ENCODE measurements at regions not wholly inside any gene's neighbourhood (a gene's known extent, or its start where the extent isn't known, plus 50 kb on each side); places are given as distances from the start of the nearest gene placed in this dataset.

DNA sequence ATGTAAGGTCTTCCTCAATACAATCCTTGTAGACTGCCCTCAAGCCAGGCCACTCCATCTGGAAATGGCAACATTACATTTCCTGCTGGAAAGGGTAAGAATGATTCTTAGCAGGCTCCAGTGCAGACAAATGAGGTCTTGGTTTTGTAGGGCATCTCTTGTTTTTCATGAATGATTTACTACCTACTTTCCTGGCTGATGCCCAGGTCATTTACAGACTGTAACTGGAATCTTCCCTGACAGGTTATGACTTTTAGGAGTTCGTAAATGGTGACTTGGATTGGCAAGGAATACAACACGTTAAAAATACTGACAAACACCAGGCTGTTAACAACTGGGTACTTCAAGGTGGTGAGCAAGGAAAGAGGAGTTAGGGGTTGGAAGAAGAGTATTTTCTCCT, 510.5 kb upstream of the TNC start (continued):
- no peak for TF ChIP-seq HOXA9 (CRISPR knock-in tag; IDR thresholded peaks at IDR 0.05; ENCODE audit: borderline replicate concordance)

DNA sequence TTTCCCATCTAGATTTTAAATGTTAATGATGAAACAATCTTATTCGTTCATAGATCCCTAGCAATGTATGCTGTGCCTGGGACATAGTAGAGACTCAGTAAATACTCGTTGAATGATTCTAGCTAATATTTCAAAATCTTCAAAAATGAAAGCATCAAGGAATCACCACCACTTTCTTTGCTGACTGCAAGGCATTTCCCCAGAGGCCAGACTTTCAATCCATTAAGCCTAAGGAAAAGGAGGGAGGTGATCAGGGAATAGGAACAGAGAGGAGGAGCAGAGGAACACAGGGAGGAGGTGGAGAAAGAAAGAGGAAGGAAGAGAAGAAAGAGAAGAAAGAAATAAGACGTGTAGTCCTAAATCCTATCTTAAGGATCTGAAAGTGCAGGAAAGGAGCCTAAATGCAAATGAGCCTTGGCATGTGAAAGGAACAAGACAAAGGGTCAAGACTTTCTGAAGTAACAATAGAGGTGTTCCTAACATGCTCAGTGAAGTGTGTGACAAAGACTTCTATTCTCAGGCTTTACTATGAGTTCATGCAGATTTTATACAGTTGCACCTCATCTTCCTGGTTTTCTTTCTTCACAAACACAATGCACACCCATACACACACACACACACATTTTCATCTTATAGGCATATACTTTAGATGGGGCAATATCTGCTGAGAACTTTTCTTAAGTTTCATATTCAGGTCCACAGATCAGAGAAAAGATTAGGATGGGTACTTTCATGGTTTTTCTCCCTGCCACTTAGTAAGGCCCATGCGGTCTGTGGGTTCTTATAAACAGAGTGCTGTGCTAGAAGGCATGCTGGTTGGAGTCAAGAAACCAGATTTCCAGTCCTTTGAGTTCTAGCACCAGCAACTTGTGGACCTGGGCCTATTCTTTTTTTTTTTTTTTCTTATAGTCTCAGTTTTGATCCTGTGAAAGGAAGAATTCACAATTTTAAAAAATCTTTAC, 512.2 kb upstream of the TNC start:
- no peaks in the 10 kb centered on the region for H3K9me3 ChIP-seq (ENCODE audit: low read length)
- H3K27me3 ChIP-seq (ENCODE audit: control insufficient read depth in 1 of 2, insufficient read depth in 2 of 2, low read length in 2 of 2): no peaks in the 10 kb centered on the region
- in situ Hi-C loops (cut with HindIII; ENCODE audit: extremely low pct_ligation_motif_present, low pct_unique_long_range_greater_than_20kb) (no loop called here), intact Hi-C loops (cut with micrococcal nuclease; ENCODE audit: unreplicated experiment) (no loop called here)
- 3% methylated on average over 4 of the region's 4 CpGs for WGBS (ENCODE audit: low lambda C conversion rate)
- DNase-seq (ENCODE audit: low spot score) (no peak), ATAC-seq (no peak), FAIRE-seq (no peak)
- POLR2A ChIA-PET: no interaction called here
- H3K9ac ChIP-seq (ENCODE audit: insufficient read depth, low read depth, low read length): no peak overlapping the region
- CTCF ChIA-PET (ENCODE audit: low intra/inter-chr PET ratio, low total read pairs): no interaction called here
- no peaks in the 10 kb centered on the region for H3K79me2 ChIP-seq (ENCODE audit: insufficient read depth, low read length)
- no peak overlapping the region for H3K27ac ChIP-seq (ENCODE audit: extremely low read length, insufficient read depth, low read length)
- no peaks in the 10 kb centered on the region for H3K4me1 ChIP-seq (ENCODE audit: insufficient read depth, low read length)
- no peaks in the 10 kb centered on the region for H4K20me1 ChIP-seq (ENCODE audit: insufficient read depth, low read length)
- H3K36me3 ChIP-seq (replicated peaks in 1 of 2; ENCODE audit: control insufficient read depth in 1 of 2, insufficient read depth in 2 of 2, low read length in 2 of 2): no peaks in the 10 kb centered on the region
- BruUV-seq (replicated peaks): no TSS peak
- no peak overlapping the region for H3K4me3 ChIP-seq (replicated peaks in 1 of 3; ENCODE audit: insufficient read depth in 1 of 3, low read depth in 2 of 3, low read length in 3 of 3)
- no peak overlapping the region for H2AFZ ChIP-seq (ENCODE audit: low read length)
- H3K4me2 ChIP-seq (ENCODE audit: low read depth, low read length): no peak overlapping the region
- TF ChIP-seq NR3C1 (CRISPR knock-in tag; IDR thresholded peaks at IDR 0.05) (no peak), GFI1 (CRISPR knock-in tag; IDR thresholded peaks at IDR 0.05; ENCODE audit: borderline replicate concordance) (no peak), KAT8 (CRISPR knock-in tag; IDR thresholded peaks at IDR 0.05) (no peak), MED1 (CRISPR knock-in tag; IDR thresholded peaks at IDR 0.05) (no peak), HNRNPK (IDR thresholded peaks at IDR 0.05; ENCODE audit: low read depth, low read length, poor library complexity, severe bottlenecking) (no peak), ZKSCAN8 (CRISPR knock-in tag; IDR thresholded peaks at IDR 0.05; ENCODE audit: borderline replicate concordance) (no peak), KAT2B (IDR thresholded peaks at IDR 0.05; ENCODE audit: borderline replicate concordance, low read depth, low read length) (no peak), ZSCAN21 (CRISPR knock-in tag; IDR thresholded peaks at IDR 0.05; ENCODE audit: borderline replicate concordance) (no peak)
- TF ChIP-seq, protein P1, sequence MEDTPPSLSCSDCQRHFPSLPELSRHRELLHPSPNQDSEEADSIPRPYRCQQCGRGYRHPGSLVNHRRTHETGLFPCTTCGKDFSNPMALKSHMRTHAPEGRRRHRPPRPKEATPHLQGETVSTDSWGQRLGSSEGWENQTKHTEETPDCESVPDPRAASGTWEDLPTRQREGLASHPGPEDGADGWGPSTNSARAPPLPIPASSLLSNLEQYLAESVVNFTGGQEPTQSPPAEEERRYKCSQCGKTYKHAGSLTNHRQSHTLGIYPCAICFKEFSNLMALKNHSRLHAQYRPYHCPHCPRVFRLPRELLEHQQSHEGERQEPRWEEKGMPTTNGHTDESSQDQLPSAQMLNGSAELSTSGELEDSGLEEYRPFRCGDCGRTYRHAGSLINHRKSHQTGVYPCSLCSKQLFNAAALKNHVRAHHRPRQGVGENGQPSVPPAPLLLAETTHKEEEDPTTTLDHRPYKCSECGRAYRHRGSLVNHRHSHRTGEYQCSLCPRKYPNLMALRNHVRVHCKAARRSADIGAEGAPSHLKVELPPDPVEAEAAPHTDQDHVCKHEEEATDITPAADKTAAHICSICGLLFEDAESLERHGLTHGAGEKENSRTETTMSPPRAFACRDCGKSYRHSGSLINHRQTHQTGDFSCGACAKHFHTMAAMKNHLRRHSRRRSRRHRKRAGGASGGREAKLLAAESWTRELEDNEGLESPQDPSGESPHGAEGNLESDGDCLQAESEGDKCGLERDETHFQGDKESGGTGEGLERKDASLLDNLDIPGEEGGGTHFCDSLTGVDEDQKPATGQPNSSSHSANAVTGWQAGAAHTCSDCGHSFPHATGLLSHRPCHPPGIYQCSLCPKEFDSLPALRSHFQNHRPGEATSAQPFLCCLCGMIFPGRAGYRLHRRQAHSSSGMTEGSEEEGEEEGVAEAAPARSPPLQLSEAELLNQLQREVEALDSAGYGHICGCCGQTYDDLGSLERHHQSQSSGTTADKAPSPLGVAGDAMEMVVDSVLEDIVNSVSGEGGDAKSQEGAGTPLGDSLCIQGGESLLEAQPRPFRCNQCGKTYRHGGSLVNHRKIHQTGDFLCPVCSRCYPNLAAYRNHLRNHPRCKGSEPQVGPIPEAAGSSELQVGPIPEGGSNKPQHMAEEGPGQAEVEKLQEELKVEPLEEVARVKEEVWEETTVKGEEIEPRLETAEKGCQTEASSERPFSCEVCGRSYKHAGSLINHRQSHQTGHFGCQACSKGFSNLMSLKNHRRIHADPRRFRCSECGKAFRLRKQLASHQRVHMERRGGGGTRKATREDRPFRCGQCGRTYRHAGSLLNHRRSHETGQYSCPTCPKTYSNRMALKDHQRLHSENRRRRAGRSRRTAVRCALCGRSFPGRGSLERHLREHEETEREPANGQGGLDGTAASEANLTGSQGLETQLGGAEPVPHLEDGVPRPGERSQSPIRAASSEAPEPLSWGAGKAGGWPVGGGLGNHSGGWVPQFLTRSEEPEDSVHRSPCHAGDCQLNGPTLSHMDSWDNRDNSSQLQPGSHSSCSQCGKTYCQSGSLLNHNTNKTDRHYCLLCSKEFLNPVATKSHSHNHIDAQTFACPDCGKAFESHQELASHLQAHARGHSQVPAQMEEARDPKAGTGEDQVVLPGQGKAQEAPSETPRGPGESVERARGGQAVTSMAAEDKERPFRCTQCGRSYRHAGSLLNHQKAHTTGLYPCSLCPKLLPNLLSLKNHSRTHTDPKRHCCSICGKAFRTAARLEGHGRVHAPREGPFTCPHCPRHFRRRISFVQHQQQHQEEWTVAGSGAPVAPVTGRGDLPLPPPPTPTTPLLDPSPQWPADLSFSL (CRISPR knock-in tag; IDR thresholded peaks at IDR 0.05): no peak
- TF ChIP-seq, protein P2, sequence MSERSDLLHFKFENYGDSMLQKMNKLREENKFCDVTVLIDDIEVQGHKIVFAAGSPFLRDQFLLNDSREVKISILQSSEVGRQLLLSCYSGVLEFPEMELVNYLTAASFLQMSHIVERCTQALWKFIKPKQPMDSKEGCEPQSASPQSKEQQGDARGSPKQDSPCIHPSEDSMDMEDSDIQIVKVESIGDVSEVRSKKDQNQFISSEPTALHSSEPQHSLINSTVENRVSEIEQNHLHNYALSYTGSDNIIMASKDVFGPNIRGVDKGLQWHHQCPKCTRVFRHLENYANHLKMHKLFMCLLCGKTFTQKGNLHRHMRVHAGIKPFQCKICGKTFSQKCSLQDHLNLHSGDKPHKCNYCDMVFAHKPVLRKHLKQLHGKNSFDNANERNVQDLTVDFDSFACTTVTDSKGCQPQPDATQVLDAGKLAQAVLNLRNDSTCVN (CRISPR knock-in tag; IDR thresholded peaks at IDR 0.05; ENCODE audit: borderline replicate concordance): no peak
- TF ChIP-seq, protein P3, sequence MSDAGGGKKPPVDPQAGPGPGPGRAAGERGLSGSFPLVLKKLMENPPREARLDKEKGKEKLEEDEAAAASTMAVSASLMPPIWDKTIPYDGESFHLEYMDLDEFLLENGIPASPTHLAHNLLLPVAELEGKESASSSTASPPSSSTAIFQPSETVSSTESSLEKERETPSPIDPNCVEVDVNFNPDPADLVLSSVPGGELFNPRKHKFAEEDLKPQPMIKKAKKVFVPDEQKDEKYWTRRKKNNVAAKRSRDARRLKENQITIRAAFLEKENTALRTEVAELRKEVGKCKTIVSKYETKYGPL (CRISPR knock-in tag; IDR thresholded peaks at IDR 0.05): no peak
- TF ChIP-seq, protein P4, sequence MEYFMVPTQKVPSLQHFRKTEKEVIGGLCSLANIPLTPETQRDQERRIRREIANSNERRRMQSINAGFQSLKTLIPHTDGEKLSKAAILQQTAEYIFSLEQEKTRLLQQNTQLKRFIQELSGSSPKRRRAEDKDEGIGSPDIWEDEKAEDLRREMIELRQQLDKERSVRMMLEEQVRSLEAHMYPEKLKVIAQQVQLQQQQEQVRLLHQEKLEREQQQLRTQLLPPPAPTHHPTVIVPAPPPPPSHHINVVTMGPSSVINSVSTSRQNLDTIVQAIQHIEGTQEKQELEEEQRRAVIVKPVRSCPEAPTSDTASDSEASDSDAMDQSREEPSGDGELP (IDR thresholded peaks at IDR 0.05; ENCODE audit: borderline replicate concordance, low read depth): no peak
